ENCODE measurements at regions not wholly inside any gene's neighbourhood (a gene's known extent, or its start where the extent isn't known, plus 50 kb on each side); places are given as distances from the start of the nearest gene placed in this dataset.

GRCh38 chr11:106479646-106480045 lies 402.2 kb downstream of the AASDHPPT start:
- TF ChIP-seq POLR2AphosphoS5 (IDR thresholded peaks at IDR 0.05) (no peak), CTCF (IDR thresholded peaks at IDR 0.05) (no peak)

All from prostate gland (tissue), 2 donors.